SK-N-SH treated with all-trans-retinoic acid at 6 μM for 48 hours (cell line): ENCODE measurements at regions not wholly inside any gene's neighbourhood (a gene's known extent, or its start where the extent isn't known, plus 50 kb on each side); places are given as distances from the start of the nearest gene placed in this dataset.

ENCODE experiments used
- CSRNP3 ChIP-seq: fragments of 250-450 bp; sonication (Bioruptor Pico); IDR thresholded peaks from 2 replicates; pipeline ENCODE4 v1.5.1; 2021; ENCODE audit warnings: mild to moderate bottlenecking, moderate library complexity
- ESRRG ChIP-seq: fragments of 250-450 bp; sonication (Bioruptor Pico); IDR thresholded peaks from 2 replicates; pipeline ENCODE4 v1.6.1; 2021; ENCODE audit warnings: mild to moderate bottlenecking
- ISL1 ChIP-seq: fragments of 250-450 bp; sonication (Bioruptor Pico); IDR thresholded peaks from 2 replicates; pipeline ENCODE4 v2.1.2; 2022; ENCODE audit warnings: mild to moderate bottlenecking, moderate library complexity
- OSR1 ChIP-seq: fragments of 250-450 bp; sonication (Bioruptor Pico); IDR thresholded peaks from 2 replicates; pipeline ENCODE4 v1.8.0; 2022; ENCODE audit warnings: moderate library complexity, mild to moderate bottlenecking, inconsistent platforms
- RARB ChIP-seq: fragments of 250-450 bp; sonication (Bioruptor Pico); IDR thresholded peaks from 2 replicates; pipeline ENCODE4 v1.8.0; 2021; ENCODE audit warnings: mild to moderate bottlenecking, moderate library complexity
- ZNF565 ChIP-seq: fragments of 450-650 bp; formaldehyde crosslinking; conservative IDR thresholded peaks from 2 replicates; pipeline ENCODE4 v1.5.0; 2020; ENCODE audit warnings: low read depth, mild to moderate bottlenecking, moderate library complexity
- ZNF70 ChIP-seq: fragments of 450-650 bp; formaldehyde crosslinking; IDR thresholded peaks from 2 replicates; pipeline ENCODE4 v1.5.0; 2020; ENCODE audit warnings: mild to moderate bottlenecking, moderate library complexity

DNA sequence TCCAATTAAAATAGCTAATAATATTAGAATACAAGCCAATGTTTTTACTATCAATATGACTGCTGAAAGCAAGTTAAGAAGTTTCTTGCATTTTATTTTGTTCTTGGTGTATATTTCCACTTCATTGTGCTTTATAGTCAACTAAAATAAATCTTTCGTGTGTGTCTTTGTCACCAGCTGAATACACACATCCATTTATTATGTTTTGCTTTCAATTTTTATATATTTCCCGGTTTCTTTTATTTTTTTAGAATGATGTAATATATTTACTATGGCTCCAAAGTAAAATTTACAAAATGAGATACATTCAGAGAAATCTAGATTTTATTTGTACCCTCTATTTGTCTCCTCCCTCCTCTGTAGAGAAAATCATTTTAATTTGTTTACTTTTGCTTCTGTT, 495.9 kb upstream of the PAPPA start:
- TF ChIP-seq CSRNP3 (no peak), ZNF565 (CRISPR knock-in tag) (no peak), OSR1 (CRISPR knock-in tag) (no peak), ISL1 (CRISPR knock-in tag) (no peak), ZNF70 (CRISPR knock-in tag) (no peak), ESRRG (CRISPR knock-in tag) (no peak), RARB (CRISPR knock-in tag) (no peak)
